HEK293T (cell line): ENCODE measurements at regions not wholly inside any gene's neighbourhood (a gene's known extent, or its start where the extent isn't known, plus 50 kb on each side); places are given as distances from the start of the nearest gene placed in this dataset.

Source experiments
- ARNT ChIP-seq: fragments of 450-650 bp; IDR thresholded peaks from 2 replicates; pipeline ENCODE4 v1.6.1; 2017; ENCODE audit warnings: mild to moderate bottlenecking
- BHLHE40 ChIP-seq: fragments of 450-650 bp; IDR thresholded peaks from 2 replicates; pipeline ENCODE4 v1.6.1; 2016; ENCODE audit warnings: mild to moderate bottlenecking, moderate library complexity, borderline replicate concordance
- ELF4 ChIP-seq: fragments of 450-650 bp; IDR thresholded peaks from 2 replicates; pipeline ENCODE4 v1.6.1; 2017; ENCODE audit warnings: antibody characterized with exemption
- FOXK2 ChIP-seq: fragments of 450-650 bp; IDR thresholded peaks from 2 replicates; pipeline ENCODE4 v1.6.1; 2016; ENCODE audit warnings: mild to moderate bottlenecking
- NFRKB ChIP-seq: fragments of 450-650 bp; IDR thresholded peaks from 2 replicates; pipeline ENCODE4 v1.6.1; 2016; ENCODE audit warnings: mild to moderate bottlenecking, moderate library complexity
- PKNOX1 ChIP-seq: fragments of 450-650 bp; IDR thresholded peaks from 2 replicates; pipeline ENCODE4 v1.6.1; 2016
- SUZ12 ChIP-seq: fragments of 450-650 bp; IDR thresholded peaks from 2 replicates; pipeline ENCODE4 v1.6.1; 2016; ENCODE audit warnings: mild to moderate bottlenecking
- TARDBP ChIP-seq: fragments of 450-650 bp; IDR thresholded peaks from 2 replicates; pipeline ENCODE4 v1.6.1; 2016
- ZNF384 ChIP-seq: fragments of 450-650 bp; IDR thresholded peaks from 2 replicates; pipeline ENCODE4 v1.6.1; 2016

DNA sequence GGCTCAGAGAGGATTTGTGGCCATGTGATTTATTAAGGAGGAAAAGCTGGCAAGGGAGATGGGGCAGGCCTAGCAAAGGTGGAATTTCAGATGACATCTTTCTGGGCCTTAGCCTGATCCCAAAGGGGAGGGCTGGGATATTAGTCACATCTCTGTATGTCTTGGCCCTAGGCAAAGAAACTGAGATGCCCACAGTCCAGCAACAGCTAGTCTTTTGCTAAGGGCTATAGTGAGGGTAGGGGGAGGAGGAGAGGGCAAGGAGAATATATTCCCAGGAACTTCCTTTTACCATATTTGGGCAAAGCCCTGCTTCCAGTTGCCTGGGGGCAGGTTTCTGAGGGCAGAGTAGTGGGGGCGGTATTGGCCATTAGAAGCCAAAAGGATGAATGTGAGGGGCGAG is 209.8 kb upstream of the NR3C2 start:
- TF ChIP-seq ELF4 (no peak), FOXK2 (no peak), ZNF384 (no peak), ARNT (no peak), SUZ12 (no peak), NFRKB (no peak), PKNOX1 (no peak), TARDBP (no peak), BHLHE40 (no peak)
